Head of caudate nucleus (tissue), 42 donors: ENCODE measurements at regions not wholly inside any gene's neighbourhood (a gene's known extent, or its start where the extent isn't known, plus 50 kb on each side); places are given as distances from the start of the nearest gene placed in this dataset.
A peak's percentile ranks its signal among the peaks of the same experiment; 100 is the strongest.
"Not testable (repeated sequence)": the region's sequence is repeated elsewhere in the genome, so short reads cannot be mapped to it uniquely, and the experiment has no call there.

Experiments used
- DNase-seq, 42 donors: peaks; one replicate each; pipeline versions ENCODE4 v3.0.0 to v3.0.0-alpha.2; 2020 to 2021; ENCODE audit warnings: mixed read lengths in 7 of 42
- intact Hi-C: fragments of 100-400 bp; cut with DNase I; formaldehyde crosslinking; loops from one replicate; pipeline ENCODE4 v1.15.0; 2022

GRCh38 chr13:33405371-33405770 lies 119.8 kb upstream of the STARD13 start:
- no peak for DNase-seq
- intact Hi-C loops: no loop called here

GRCh38 chr13:33409673-33410510 lies 124.3 kb upstream of the STARD13 start:
- intact Hi-C loops: no loop called here
- DNase-seq: no peak

GRCh38 chr13:33410619-33411018 lies 125.1 kb upstream of the STARD13 start:
- intact Hi-C loops: no loop called here
- no peak for DNase-seq

GRCh38 chr13:33411312-33411711 lies 125.8 kb upstream of the STARD13 start:
- intact Hi-C loops: no loop called here
- DNase-seq: peak in 1 of 42 donors; percentile 5

GRCh38 chr13:33415822-33416221 lies 130.3 kb upstream of the STARD13 start:
- intact Hi-C loops: no loop called here
- DNase-seq: no peak

- DNase-seq, intact Hi-C loops: not testable (repeated sequence)
Measured at GRCh38 chr13:33418224-33418953, 132.8 kb upstream of the STARD13 start.

- intact Hi-C loops, DNase-seq: not testable (repeated sequence)
Measured at GRCh38 chr13:33420117-33420516, 134.6 kb upstream of the STARD13 start.

GRCh38 chr13:33426131-33426530 lies 140.6 kb upstream of the STARD13 start:
- intact Hi-C loops: no loop called here
- DNase-seq: no peak

GRCh38 chr13:33433316-33433715 lies 147.8 kb upstream of the STARD13 start:
- intact Hi-C loops: no loop called here
- DNase-seq: no peak

GRCh38 chr13:33434676-33435075 lies 149.1 kb upstream of the STARD13 start:
- no peak for DNase-seq
- intact Hi-C loops: no loop called here

- intact Hi-C loops: no loop called here
- DNase-seq: no peak
Measured at GRCh38 chr13:33435207-33435606, 149.7 kb upstream of the STARD13 start.

GRCh38 chr13:33438918-33439317 lies 153.4 kb upstream of the STARD13 start:
- DNase-seq: no peak

GRCh38 chr13:33441015-33441414 lies 155.5 kb upstream of the STARD13 start:
- peak in 2 of 42 donors; percentile 9 for DNase-seq
- intact Hi-C loops: no loop called here

More at GRCh38 chr13:33438918-33439317, 153.4 kb upstream of the STARD13 start:
- intact Hi-C loops: no loop called here

GRCh38 chr13:33445024-33445423 lies 159.5 kb upstream of the STARD13 start:
- intact Hi-C loops: loop anchor here (5.0 kb wide), 1 partner anchor 97 kb away; no protein-coding TSS in a partner anchor

GRCh38 chr13:33445476-33445875 lies 159.9 kb upstream of the STARD13 start:
- intact Hi-C loops: loop anchor here (5.0 kb wide), 1 partner anchor 97 kb away; no protein-coding TSS in a partner anchor
- DNase-seq: no peak

More at GRCh38 chr13:33445024-33445423, 159.5 kb upstream of the STARD13 start:
- no peak for DNase-seq

GRCh38 chr13:33446821-33447725 lies 161.5 kb upstream of the STARD13 start:
- intact Hi-C loops: loop anchor here (5.0 kb wide), 1 partner anchor 95 kb away; no protein-coding TSS in a partner anchor
- DNase-seq: no peak

- intact Hi-C loops: loop anchor here (5.0 kb wide), 1 partner anchor 93 kb away; no protein-coding TSS in a partner anchor
- no peak for DNase-seq
Measured at GRCh38 chr13:33448889-33449288, 163.3 kb upstream of the STARD13 start.

- DNase-seq: no peak
- intact Hi-C loops: no loop called here
Measured at GRCh38 chr13:33450956-33451709, 165.6 kb upstream of the STARD13 start.
